Activated CD8-positive, alpha-beta T cell treated with anti-CD3 and anti-CD28 coated beads, Interleukin-2, amount 10 ng/mL, durations not matched to agents 7 days and 5 days (primary cell): ENCODE measurements at regions not wholly inside any gene's neighbourhood (a gene's known extent, or its start where the extent isn't known, plus 50 kb on each side); places are given as distances from the start of the nearest gene placed in this dataset.

Source experiments
- ATAC-seq: fragments of 150-1000 bp; cut with Tn5 transposase; one replicate; pipeline ENCODE4 v1.10.0; 2021; ENCODE audit warnings: moderate library complexity
- CTCF ChIA-PET: fragments of 350-600 bp; sonication (Branson Sonifier 250); formaldehyde crosslinking; loops from one replicate; lab custom pipeline; 2021; ENCODE audit warnings: antibody characterized with exemption; lab: Charles Lee
- POLR2A ChIA-PET: fragments of 350-600 bp; sonication (Branson Sonifier 250); formaldehyde crosslinking; loops from one replicate; lab custom pipeline; 2021; ENCODE audit warnings: antibody characterized with exemption; lab: Charles Lee
- DNase-seq: peaks from one replicate; pipeline ENCODE4 v3.0.0-alpha.2; 2020
- H3K27ac Mint-ChIP-seq: one replicate; pipeline ENCODE4 v1.8.0; 2021; ENCODE audit warnings: mild to moderate bottlenecking, mixed read lengths
- H3K27me3 Mint-ChIP-seq: one replicate; pipeline ENCODE4 v1.8.0; 2021; ENCODE audit warnings: low read depth, mixed read lengths
- H3K36me3 Mint-ChIP-seq: one replicate; pipeline ENCODE4 v1.8.0; 2021; ENCODE audit warnings: low read depth, mixed read lengths
- H3K4me1 Mint-ChIP-seq: one replicate; pipeline ENCODE4 v1.8.0; 2021; ENCODE audit warnings: low read depth, mixed read lengths
- H3K4me3 Mint-ChIP-seq: one replicate; pipeline ENCODE4 v1.8.0; 2021; ENCODE audit warnings: mild to moderate bottlenecking, mixed read lengths
- H3K9me3 Mint-ChIP-seq: one replicate; pipeline ENCODE4 v1.8.0; 2022; ENCODE audit warnings: mixed read lengths; ENCODE audit not compliant: insufficient read depth

DNA sequence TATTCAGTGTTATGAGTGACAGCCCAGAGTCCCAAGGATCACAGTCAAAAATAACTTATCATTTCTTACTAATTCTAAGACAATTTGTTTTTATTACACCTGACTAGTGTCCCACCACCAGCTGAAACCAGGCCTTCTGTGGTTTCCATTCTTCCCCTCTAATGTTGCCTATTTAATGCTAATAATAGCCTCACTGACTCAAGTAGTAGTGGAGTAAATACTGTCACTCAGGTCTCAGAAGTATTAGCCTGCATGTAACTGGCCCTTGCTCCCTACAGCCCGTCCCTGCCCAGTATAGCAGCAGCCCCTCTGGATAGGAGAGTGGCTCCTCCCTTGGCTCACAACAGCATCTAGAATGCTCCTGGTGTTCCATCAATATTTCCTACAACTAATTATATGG, 665.5 kb downstream of the NTRK3 start:
- Mint-ChIP-seq H3K4me3 (no peak overlapping the region), H3K36me3 (no peaks in the 10 kb centered on the region), H3K4me1 (peaks cover 24% of the 10 kb centered on the region), H3K9me3 (no peaks in the 10 kb centered on the region), H3K27ac (no peak overlapping the region), H3K27me3 (no peaks in the 10 kb centered on the region)
- POLR2A ChIA-PET = no interaction called here
- DNase-seq = no peak
- ATAC-seq = no peak
- CTCF ChIA-PET = no interaction called here

GRCh38 chr15:87589134-87589533, 667.4 kb downstream of the NTRK3 start:
- Mint-ChIP-seq H3K36me3 (no peaks in the 10 kb centered on the region), H3K4me1 (peaks cover 10% of the 10 kb centered on the region), H3K27ac (no peak overlapping the region), H3K27me3 (no peaks in the 10 kb centered on the region), H3K9me3 (no peaks in the 10 kb centered on the region), H3K4me3 (no peak overlapping the region)
- CTCF ChIA-PET = no interaction called here
- ATAC-seq (no peak), DNase-seq (no peak)
- POLR2A ChIA-PET = no interaction called here

DNA sequence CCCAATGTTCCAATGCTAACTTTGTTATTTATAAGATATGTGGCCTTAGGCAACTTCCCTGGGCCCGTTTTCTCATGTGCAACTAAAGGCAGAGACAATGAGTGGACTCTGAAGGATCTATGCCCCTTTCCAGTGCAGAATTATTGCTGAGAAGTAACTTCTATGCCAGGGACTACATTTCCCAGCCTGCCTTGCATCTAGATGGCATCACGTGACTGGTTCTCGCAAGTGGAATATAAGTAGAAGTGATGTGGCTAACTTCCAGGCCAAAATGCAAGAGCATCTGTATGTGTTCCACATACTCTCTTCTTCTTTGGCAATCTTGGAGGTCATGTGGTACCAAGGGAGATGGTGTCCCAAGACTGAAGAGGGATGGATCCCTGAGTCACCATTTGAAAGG, 674.4 kb downstream of the NTRK3 start:
- Mint-ChIP-seq H3K4me1 (no peaks in the 10 kb centered on the region), H3K4me3 (no peak overlapping the region), H3K27me3 (no peaks in the 10 kb centered on the region), H3K9me3 (no peaks in the 10 kb centered on the region), H3K36me3 (no peaks in the 10 kb centered on the region), H3K27ac (no peak overlapping the region)
- DNase-seq (no peak), ATAC-seq (no peak)
- ChIA-PET CTCF (no interaction called here), POLR2A (no interaction called here)

DNA sequence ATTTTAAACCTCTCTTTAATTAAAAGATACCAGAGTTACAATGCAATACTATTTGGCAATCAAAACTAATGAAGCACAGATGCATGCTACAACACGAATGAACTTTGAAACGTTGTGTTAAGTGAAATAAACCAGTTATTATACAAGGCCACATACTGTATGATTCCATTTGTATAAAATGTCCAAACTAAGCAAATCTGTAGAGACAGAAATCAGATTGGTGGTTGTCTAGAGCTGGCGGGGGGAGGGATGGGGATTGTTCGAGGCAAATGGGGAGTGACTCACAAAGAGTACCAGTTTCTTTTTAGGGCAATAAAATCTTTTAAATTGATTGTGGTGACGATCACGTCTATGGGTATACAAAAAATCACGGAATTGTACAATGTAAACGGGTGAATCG, 677.0 kb downstream of the NTRK3 start:
- Mint-ChIP-seq H3K4me3 (no peak overlapping the region), H3K9me3 (no peaks in the 10 kb centered on the region), H3K4me1 (no peaks in the 10 kb centered on the region), H3K27ac (no peak overlapping the region), H3K27me3 (no peaks in the 10 kb centered on the region), H3K36me3 (no peaks in the 10 kb centered on the region)
- ChIA-PET CTCF (no interaction called here), POLR2A (no interaction called here)
- no peak for DNase-seq
- ATAC-seq = no peak

DNA sequence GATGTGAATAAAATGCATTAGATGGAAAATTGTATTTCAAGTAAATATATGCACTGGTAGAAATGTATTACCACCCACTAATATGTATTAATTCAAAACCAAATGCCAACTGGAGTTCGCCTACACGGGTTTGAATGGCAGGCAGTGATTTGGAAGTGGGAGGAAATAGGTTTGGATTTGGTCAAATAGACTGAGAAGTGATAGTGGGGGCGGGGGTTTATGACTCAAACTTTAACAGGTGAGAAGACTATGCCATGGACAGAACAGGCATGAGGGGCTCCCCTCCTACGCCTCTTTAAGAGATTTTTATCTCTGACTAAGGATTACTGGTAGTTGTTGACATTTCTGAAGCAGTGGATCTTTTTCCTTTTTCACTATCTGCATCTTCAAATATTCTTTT, 677.8 kb downstream of the NTRK3 start:
- Mint-ChIP-seq H3K4me3 (no peak overlapping the region), H3K9me3 (no peaks in the 10 kb centered on the region), H3K36me3 (no peaks in the 10 kb centered on the region), H3K4me1 (no peaks in the 10 kb centered on the region), H3K27me3 (no peaks in the 10 kb centered on the region), H3K27ac (no peak overlapping the region)
- no peak for ATAC-seq
- CTCF ChIA-PET = no interaction called here
- DNase-seq = no peak
- POLR2A ChIA-PET = no interaction called here

DNA sequence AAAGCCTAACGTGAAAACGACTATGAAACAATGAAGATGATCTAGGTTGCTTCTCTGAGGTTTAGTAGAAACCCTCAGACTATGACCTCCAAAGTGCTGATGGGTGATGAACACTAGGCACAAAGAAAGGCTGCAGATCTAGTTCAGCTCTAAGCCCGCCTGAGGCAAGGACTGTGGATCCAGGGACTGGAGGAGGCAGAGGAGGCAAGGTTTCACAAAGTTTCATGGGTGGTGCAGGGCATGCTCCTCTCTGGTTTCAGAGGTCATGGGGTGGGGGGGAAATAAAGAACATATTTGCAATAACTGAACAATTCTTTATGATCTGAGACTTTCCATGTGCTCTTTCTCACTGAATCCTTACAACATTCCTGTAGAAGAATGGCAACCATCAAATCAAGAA, 679.2 kb downstream of the NTRK3 start:
- Mint-ChIP-seq H3K27ac (no peak overlapping the region), H3K36me3 (no peaks in the 10 kb centered on the region), H3K9me3 (no peaks in the 10 kb centered on the region), H3K27me3 (no peaks in the 10 kb centered on the region), H3K4me1 (no peaks in the 10 kb centered on the region), H3K4me3 (no peak overlapping the region)
- POLR2A ChIA-PET = no interaction called here
- ATAC-seq (no peak), DNase-seq (no peak)
- CTCF ChIA-PET = no interaction called here

GRCh38 chr15:87576486-87577176, 679.9 kb downstream of the NTRK3 start:
- ChIA-PET CTCF (no interaction called here), POLR2A (no interaction called here)
- H3K27me3 Mint-ChIP-seq = no peaks in the 10 kb centered on the region
- ATAC-seq = no peak
- no peak overlapping the region for H3K27ac Mint-ChIP-seq
- no peaks in the 10 kb centered on the region for H3K36me3 Mint-ChIP-seq
- no peaks in the 10 kb centered on the region for H3K9me3 Mint-ChIP-seq
- no peak for DNase-seq
- H3K4me1 Mint-ChIP-seq = no peaks in the 10 kb centered on the region
- no peak overlapping the region for H3K4me3 Mint-ChIP-seq

DNA sequence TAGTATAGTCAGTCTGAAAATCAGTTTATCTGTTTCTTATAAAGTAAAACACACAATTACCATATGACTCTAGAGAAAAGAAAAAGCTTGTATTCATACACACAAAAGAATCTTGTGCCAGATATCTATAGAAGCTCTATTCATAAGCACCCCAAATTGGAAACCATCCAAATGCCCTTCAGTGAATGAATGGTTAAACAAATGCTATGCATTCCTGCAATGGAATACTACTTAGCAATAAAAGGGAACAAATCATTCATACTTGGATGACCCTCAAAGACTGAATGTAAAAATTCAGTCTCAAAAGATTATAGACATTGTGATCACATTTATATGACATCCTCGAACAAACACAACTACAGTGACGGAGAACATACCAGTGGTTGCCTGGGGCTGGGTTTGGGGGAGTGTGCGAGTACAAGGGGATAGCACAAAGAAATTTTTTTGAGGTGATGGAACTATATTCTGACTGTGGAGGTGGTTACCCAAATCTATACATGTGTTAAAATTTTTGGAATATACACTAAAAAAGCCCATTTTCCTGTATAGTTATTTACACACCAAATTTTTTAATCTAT, 680.6 kb downstream of the NTRK3 start:
- ChIA-PET POLR2A (no interaction called here), CTCF (no interaction called here)
- ATAC-seq (no peak), DNase-seq (no peak)
- H3K9me3 Mint-ChIP-seq = no peaks in the 10 kb centered on the region
- H3K27me3 Mint-ChIP-seq = no peaks in the 10 kb centered on the region
- no peaks in the 10 kb centered on the region for H3K4me1 Mint-ChIP-seq
- no peak overlapping the region for H3K27ac Mint-ChIP-seq
- no peak overlapping the region for H3K4me3 Mint-ChIP-seq
- H3K36me3 Mint-ChIP-seq = no peaks in the 10 kb centered on the region

GRCh38 chr15:87573534-87573933, 683.0 kb downstream of the NTRK3 start:
- Mint-ChIP-seq H3K36me3 (no peaks in the 10 kb centered on the region), H3K4me3 (no peak overlapping the region), H3K9me3 (no peaks in the 10 kb centered on the region), H3K27me3 (no peaks in the 10 kb centered on the region), H3K27ac (no peak overlapping the region), H3K4me1 (peaks cover 5% of the 10 kb centered on the region)
- CTCF ChIA-PET = no interaction called here
- ATAC-seq = no peak
- POLR2A ChIA-PET = no interaction called here
- no peak for DNase-seq

DNA sequence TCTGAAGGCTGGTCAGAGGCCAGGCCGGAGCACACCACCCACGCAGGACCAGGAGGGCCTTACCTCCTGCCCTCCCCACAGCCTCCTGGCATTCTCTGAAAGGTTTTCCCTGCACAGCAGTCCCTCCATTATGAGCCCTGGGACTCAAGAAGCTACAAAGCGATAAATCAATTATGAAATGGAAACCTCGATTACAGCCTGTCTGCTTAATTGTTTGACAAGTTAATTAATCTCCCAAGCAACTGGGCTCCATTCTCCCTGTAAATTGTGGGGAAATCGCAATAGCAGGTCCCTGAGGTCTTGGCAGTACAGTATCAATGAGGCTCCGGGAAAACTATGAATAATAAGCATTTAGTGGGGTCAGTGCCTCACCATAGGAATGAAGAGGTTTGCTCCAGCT, 683.5 kb downstream of the NTRK3 start:
- H3K4me3 Mint-ChIP-seq = no peak overlapping the region
- no peaks in the 10 kb centered on the region for H3K36me3 Mint-ChIP-seq
- ATAC-seq (no peak), DNase-seq (no peak)
- H3K27me3 Mint-ChIP-seq = no peaks in the 10 kb centered on the region
- no peak overlapping the region for H3K27ac Mint-ChIP-seq
- ChIA-PET POLR2A (no interaction called here), CTCF (no interaction called here)
- H3K9me3 Mint-ChIP-seq = no peaks in the 10 kb centered on the region
- H3K4me1 Mint-ChIP-seq = peaks cover 5% of the 10 kb centered on the region

GRCh38 chr15:87572381-87572910, 684.1 kb downstream of the NTRK3 start:
- ATAC-seq (no peak), DNase-seq (no peak)
- peaks cover 5% of the 10 kb centered on the region for H3K4me1 Mint-ChIP-seq
- ChIA-PET CTCF (no interaction called here), POLR2A (no interaction called here)
- no peak overlapping the region for H3K4me3 Mint-ChIP-seq
- no peaks in the 10 kb centered on the region for H3K36me3 Mint-ChIP-seq
- H3K9me3 Mint-ChIP-seq = no peaks in the 10 kb centered on the region
- H3K27me3 Mint-ChIP-seq = no peaks in the 10 kb centered on the region
- no peak overlapping the region for H3K27ac Mint-ChIP-seq

DNA sequence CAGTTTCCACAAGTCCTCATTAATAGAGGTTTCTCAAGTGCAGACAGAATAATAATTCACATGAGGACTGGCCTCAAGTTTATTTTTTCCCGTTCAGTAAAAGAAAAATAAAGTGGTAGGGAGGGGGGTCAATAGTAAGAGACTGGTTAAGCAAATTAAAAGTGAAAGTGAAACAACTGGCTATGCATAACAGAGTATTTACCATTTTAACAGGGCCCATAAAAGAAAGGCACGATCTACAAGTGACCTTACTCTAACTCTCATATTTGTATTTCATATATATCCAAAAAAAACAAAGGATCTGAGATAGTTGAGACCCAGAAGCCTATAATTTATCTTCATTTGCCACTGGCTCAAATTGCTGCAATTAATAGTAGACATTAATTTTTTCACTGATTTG, 686.3 kb downstream of the NTRK3 start:
- H3K4me3 Mint-ChIP-seq = no peak overlapping the region
- H3K27ac Mint-ChIP-seq = no peak overlapping the region
- ATAC-seq (no peak), DNase-seq (no peak)
- POLR2A ChIA-PET = no interaction called here
- peaks cover 5% of the 10 kb centered on the region for H3K4me1 Mint-ChIP-seq
- H3K36me3 Mint-ChIP-seq = no peaks in the 10 kb centered on the region
- H3K9me3 Mint-ChIP-seq = no peaks in the 10 kb centered on the region
- CTCF ChIA-PET = no interaction called here
- no peaks in the 10 kb centered on the region for H3K27me3 Mint-ChIP-seq

DNA sequence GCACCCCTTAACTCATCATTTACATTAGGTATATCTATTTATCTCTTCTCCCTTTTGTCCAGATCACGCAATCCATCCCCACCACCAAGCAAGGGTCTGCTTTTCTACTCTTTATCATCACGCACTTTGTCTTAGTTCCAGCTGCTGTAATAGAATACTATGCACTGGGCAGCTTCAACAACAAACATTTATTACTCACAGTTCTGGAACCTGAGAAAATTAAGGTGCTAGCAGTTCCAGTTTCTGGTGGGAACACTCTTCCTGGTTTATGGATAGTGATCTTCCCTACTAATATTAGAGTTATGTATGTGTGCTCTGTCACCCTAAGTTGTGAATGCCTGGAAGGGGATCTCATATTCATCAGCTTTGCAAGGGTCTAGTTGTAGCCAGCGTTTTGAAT, 687.0 kb downstream of the NTRK3 start:
- DNase-seq (no peak), ATAC-seq (no peak)
- ChIA-PET POLR2A (no interaction called here), CTCF (no interaction called here)
- no peaks in the 10 kb centered on the region for H3K9me3 Mint-ChIP-seq
- no peaks in the 10 kb centered on the region for H3K36me3 Mint-ChIP-seq
- no peaks in the 10 kb centered on the region for H3K27me3 Mint-ChIP-seq
- peaks cover 5% of the 10 kb centered on the region for H3K4me1 Mint-ChIP-seq
- H3K27ac Mint-ChIP-seq = no peak overlapping the region
- H3K4me3 Mint-ChIP-seq = no peak overlapping the region
